Esophagus squamous epithelium (tissue), 4 donors: ENCODE measurements at regions not wholly inside any gene's neighbourhood (a gene's known extent, or its start where the extent isn't known, plus 50 kb on each side); places are given as distances from the start of the nearest gene placed in this dataset.

ENCODE experiments used
- POLR2A ChIP-seq, 4 donors: fragments of 450-650 bp; IDR thresholded peaks; one replicate each; pipeline ENCODE4 v1.6.1; 2017; ENCODE audit warnings: antibody characterized with exemption in 4 of 4, mild to moderate bottlenecking in 4 of 4, moderate library complexity in 3 of 4
- TF ChIP-seq, protein P1 (sequence below), 6 experiments: fragments of 450-650 bp in 4 of 6; fragments of 200-600 bp in 2 of 6; sonication (generic) in 2 of 6; IDR thresholded peaks; one replicate each; pipeline ENCODE4 v1.5.1; 2016 to 2019; ENCODE audit warnings: antibody characterized with exemption in 6 of 6, mild to moderate bottlenecking in 4 of 6, moderate library complexity in 4 of 6

DNA sequence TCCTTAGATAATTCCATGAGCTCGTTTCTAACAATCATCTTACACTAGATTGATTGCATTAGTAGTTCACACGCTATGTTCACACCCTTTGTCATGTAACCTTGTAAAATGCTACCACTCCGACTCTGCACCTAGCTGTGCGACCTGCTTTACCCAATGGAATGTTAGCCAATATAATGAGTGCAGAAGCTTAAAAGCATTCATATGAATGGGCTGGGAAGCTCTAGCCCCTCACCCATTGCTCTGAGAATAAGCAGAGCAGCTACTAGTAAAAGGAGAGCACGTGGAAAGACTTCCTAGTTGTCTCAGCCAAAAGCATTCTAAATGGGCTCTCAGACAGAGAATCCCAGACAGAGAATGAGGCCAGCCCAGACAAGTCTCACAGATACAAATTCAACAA, 410.6 kb upstream of the UBE2E2 start:
- TF ChIP-seq, protein P1, sequence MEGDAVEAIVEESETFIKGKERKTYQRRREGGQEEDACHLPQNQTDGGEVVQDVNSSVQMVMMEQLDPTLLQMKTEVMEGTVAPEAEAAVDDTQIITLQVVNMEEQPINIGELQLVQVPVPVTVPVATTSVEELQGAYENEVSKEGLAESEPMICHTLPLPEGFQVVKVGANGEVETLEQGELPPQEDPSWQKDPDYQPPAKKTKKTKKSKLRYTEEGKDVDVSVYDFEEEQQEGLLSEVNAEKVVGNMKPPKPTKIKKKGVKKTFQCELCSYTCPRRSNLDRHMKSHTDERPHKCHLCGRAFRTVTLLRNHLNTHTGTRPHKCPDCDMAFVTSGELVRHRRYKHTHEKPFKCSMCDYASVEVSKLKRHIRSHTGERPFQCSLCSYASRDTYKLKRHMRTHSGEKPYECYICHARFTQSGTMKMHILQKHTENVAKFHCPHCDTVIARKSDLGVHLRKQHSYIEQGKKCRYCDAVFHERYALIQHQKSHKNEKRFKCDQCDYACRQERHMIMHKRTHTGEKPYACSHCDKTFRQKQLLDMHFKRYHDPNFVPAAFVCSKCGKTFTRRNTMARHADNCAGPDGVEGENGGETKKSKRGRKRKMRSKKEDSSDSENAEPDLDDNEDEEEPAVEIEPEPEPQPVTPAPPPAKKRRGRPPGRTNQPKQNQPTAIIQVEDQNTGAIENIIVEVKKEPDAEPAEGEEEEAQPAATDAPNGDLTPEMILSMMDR (IDR thresholded peaks at IDR 0.05), result no peak
- no peak for TF ChIP-seq POLR2A (IDR thresholded peaks at IDR 0.05)
